DMS153 (cell line): ENCODE measurements at regions not wholly inside any gene's neighbourhood (a gene's known extent, or its start where the extent isn't known, plus 50 kb on each side); places are given as distances from the start of the nearest gene placed in this dataset.
"Not testable (repeated sequence)": the region's sequence is repeated elsewhere in the genome, so short reads cannot be mapped to it uniquely, and the experiment has no call there.

Source experiments
- DNase-seq: peaks from one replicate; lab custom pipeline; 2025; lab: John Stamatoyannopoulos, UW

GRCh38 chr1:233722212-233722979 is 108.5 kb downstream of the KCNK1 start:
- no peak for DNase-seq

GRCh38 chr1:233723387-233723786 is 109.5 kb downstream of the KCNK1 start:
- no peak for DNase-seq

GRCh38 chr1:233724131-233724631 is 110.3 kb downstream of the KCNK1 start:
- not testable (repeated sequence) for DNase-seq

GRCh38 chr1:233725423-233725822 is 111.5 kb downstream of the KCNK1 start:
- no peak for DNase-seq

- no peak for DNase-seq
Observed at GRCh38 chr1:233728721-233729120, 114.8 kb downstream of the KCNK1 start.

GRCh38 chr1:233730380-233730779 is 116.5 kb downstream of the KCNK1 start:
- DNase-seq, result no peak

- no peak for DNase-seq
Observed at GRCh38 chr1:233730809-233731208, 116.9 kb downstream of the KCNK1 start.

- DNase-seq, result no peak
Observed at GRCh38 chr1:233732206-233732605, 118.3 kb downstream of the KCNK1 start.

GRCh38 chr1:233734456-233734855 is 120.5 kb downstream of the KCNK1 start:
- DNase-seq, result no peak

- DNase-seq, result no peak
Observed at GRCh38 chr1:233735331-233735730, 121.4 kb downstream of the KCNK1 start.

- DNase-seq, result no peak
Observed at GRCh38 chr1:233735847-233736246, 121.9 kb downstream of the KCNK1 start.

GRCh38 chr1:233737341-233737740 is 123.4 kb downstream of the KCNK1 start:
- DNase-seq, result no peak

GRCh38 chr1:233738396-233738795 is 124.5 kb downstream of the KCNK1 start:
- no peak for DNase-seq

GRCh38 chr1:233738850-233739249 is 124.9 kb downstream of the KCNK1 start:
- DNase-seq, result no peak

GRCh38 chr1:233744779-233745513 is 131.0 kb downstream of the KCNK1 start:
- no peak for DNase-seq

- DNase-seq, result no peak
Observed at GRCh38 chr1:233750139-233750538, 136.2 kb downstream of the KCNK1 start.

- DNase-seq, result no peak
Observed at GRCh38 chr1:233759665-233760064, 144.8 kb upstream of the SLC35F3 start.

- not testable (repeated sequence) for DNase-seq
Observed at GRCh38 chr1:233764304-233764703, 140.2 kb upstream of the SLC35F3 start.

GRCh38 chr1:233777566-233777965 is 126.9 kb upstream of the SLC35F3 start:
- DNase-seq, result no peak

GRCh38 chr1:233780049-233780448 is 124.4 kb upstream of the SLC35F3 start:
- DNase-seq, result no peak

GRCh38 chr1:233782937-233783586 is 121.4 kb upstream of the SLC35F3 start:
- no peak for DNase-seq

GRCh38 chr1:233787599-233787998 is 116.9 kb upstream of the SLC35F3 start:
- no peak for DNase-seq

- DNase-seq, result no peak
Observed at GRCh38 chr1:233788687-233789086, 115.8 kb upstream of the SLC35F3 start.
